ENCODE measurements at regions not wholly inside any gene's neighbourhood (a gene's known extent, or its start where the extent isn't known, plus 50 kb on each side); places are given as distances from the start of the nearest gene placed in this dataset.
A peak's percentile ranks its signal among the peaks of the same experiment; 100 is the strongest.

- intact Hi-C loops (cut with DNase I): loop anchor here (2.0 to 10.0 kb wide), 2 partner anchors 140 to 370 kb away; partner anchors contain the start of gene NAMPT
- Histone ChIP-seq H3K4me1 (peaks cover 0 to 51% (median 42%) of the 10 kb centered on the region in 4 donors), H3K27me3 (no peaks in the 10 kb centered on the region), H3K9me3 (no peaks in the 10 kb centered on the region), H3K27ac (peak overlapping the region; percentile 29 to 78 (median 65)), H3K4me3 (no peak overlapping the region), H3K36me3 (no peaks in the 10 kb centered on the region)
- TF ChIP-seq EP300 (IDR thresholded peaks at IDR 0.05): no peak
- TF ChIP-seq POLR2A (IDR thresholded peaks at IDR 0.05): no peak
- TF ChIP-seq POLR2AphosphoS5 (IDR thresholded peaks at IDR 0.05): no peak
- TF ChIP-seq CTCF (IDR thresholded peaks at IDR 0.05): no peak
- 2 to 8% methylated on average over 1 of the region's 1 CpG for WGBS, 2 donors
- no peak for DNase-seq
Measured at GRCh38 chr7:106424476-106425016, 139.8 kb upstream of the NAMPT start.

GRCh38 chr7:106423821-106424475 lies 139.2 kb upstream of the NAMPT start:
- 87 to 90% methylated on average over 5 of the region's 5 CpGs for WGBS, 2 donors
- intact Hi-C loops (cut with DNase I): loop anchor here (2.0 to 10.0 kb wide), 3 partner anchors 139 to 369 kb away; partner anchors contain the start of gene NAMPT
- no peak overlapping the region for H3K4me3 ChIP-seq
- H3K36me3 ChIP-seq: no peaks in the 10 kb centered on the region
- H3K27me3 ChIP-seq: no peaks in the 10 kb centered on the region
- H3K27ac ChIP-seq: peak overlapping the region; percentile 29 to 78 (median 65)
- no peak for DNase-seq
- H3K4me1 ChIP-seq: peaks cover 0 to 51% (median 42%) of the 10 kb centered on the region in 4 donors
- TF ChIP-seq POLR2A (IDR thresholded peaks at IDR 0.05): no peak
- TF ChIP-seq CTCF (IDR thresholded peaks at IDR 0.05): no peak
- no peak for TF ChIP-seq POLR2AphosphoS5 (IDR thresholded peaks at IDR 0.05)
- TF ChIP-seq EP300 (IDR thresholded peaks at IDR 0.05): no peak
- no peaks in the 10 kb centered on the region for H3K9me3 ChIP-seq

GRCh38 chr7:106423111-106423510 lies 138.3 kb upstream of the NAMPT start:
- no peaks in the 10 kb centered on the region for H3K9me3 ChIP-seq
- DNase-seq: no peak
- 78 to 86% methylated on average over 5 of the region's 5 CpGs for WGBS, 2 donors
- no peak overlapping the region for H3K27ac ChIP-seq
- TF ChIP-seq EP300 (IDR thresholded peaks at IDR 0.05) (no peak), POLR2AphosphoS5 (IDR thresholded peaks at IDR 0.05) (no peak), CTCF (IDR thresholded peaks at IDR 0.05) (no peak), POLR2A (IDR thresholded peaks at IDR 0.05) (no peak)
- H3K27me3 ChIP-seq: no peaks in the 10 kb centered on the region
- intact Hi-C loops (cut with DNase I): loop anchor here (2.0 to 10.0 kb wide), 2 partner anchors 256 to 368 kb away; no protein-coding TSS in a partner anchor
- H3K36me3 ChIP-seq: no peaks in the 10 kb centered on the region
- peaks cover 0 to 51% (median 42%) of the 10 kb centered on the region in 4 donors for H3K4me1 ChIP-seq
- no peak overlapping the region for H3K4me3 ChIP-seq

- intact Hi-C loops (cut with DNase I): loop anchor here (10.0 kb wide), 1 partner anchor 366 kb away; no protein-coding TSS in a partner anchor
- Histone ChIP-seq H3K27ac (peak overlapping the region; percentile 65 to 75 (median 74)), H3K9me3 (peaks cover 0 to 2% (median 0%) of the 10 kb centered on the region in 4 donors), H3K36me3 (no peaks in the 10 kb centered on the region), H3K4me1 (peaks cover 0 to 47% (median 42%) of the 10 kb centered on the region in 4 donors), H3K27me3 (no peaks in the 10 kb centered on the region), H3K4me3 (no peak overlapping the region)
- peak; percentile 92 for DNase-seq
- peak in 3 of 4 donors; percentile 21 to 84 (median 30) for TF ChIP-seq EP300 (IDR thresholded peaks at IDR 0.05)
- TF ChIP-seq POLR2AphosphoS5 (IDR thresholded peaks at IDR 0.05): peak; percentile 36 to 86 (median 50)
- TF ChIP-seq POLR2A (IDR thresholded peaks at IDR 0.05): no peak
- no peak for TF ChIP-seq CTCF (IDR thresholded peaks at IDR 0.05)
- WGBS, 2 donors: 73 to 79% methylated on average over 6 of the region's 6 CpGs
Measured at GRCh38 chr7:106421181-106421762, 136.5 kb upstream of the NAMPT start.

Data from sigmoid colon (tissue), 6 donors.